Tibial nerve (tissue), 3 donors: ENCODE measurements at regions not wholly inside any gene's neighbourhood (a gene's known extent, or its start where the extent isn't known, plus 50 kb on each side); places are given as distances from the start of the nearest gene placed in this dataset.

ENCODE experiments used
- CTCF ChIP-seq, 5 experiments: fragments of 200-600 bp in 3 of 5; fragments of 450-650 bp in 2 of 5; sonication (generic) in 3 of 5; IDR thresholded peaks; one replicate each; pipeline ENCODE4 v1.5.1; 2016 to 2019; ENCODE audit warnings: antibody characterized with exemption in 5 of 5, mild to moderate bottlenecking in 3 of 5, moderate library complexity in 2 of 5
- POLR2A ChIP-seq, 2 donors: fragments of 450-650 bp; IDR thresholded peaks; one replicate each; pipeline ENCODE4 v1.6.1; 2017; ENCODE audit warnings: antibody characterized with exemption in 2 of 2, mild to moderate bottlenecking in 2 of 2, moderate library complexity in 2 of 2

GRCh38 chr5:92808474-92808873, 772.5 kb downstream of the NR2F1-AS1 start:
- no peak for TF ChIP-seq CTCF (IDR thresholded peaks at IDR 0.05)
- no peak for TF ChIP-seq POLR2A (IDR thresholded peaks at IDR 0.05)
